Right lobe of liver (tissue), 6 donors: ENCODE measurements at regions not wholly inside any gene's neighbourhood (a gene's known extent, or its start where the extent isn't known, plus 50 kb on each side); places are given as distances from the start of the nearest gene placed in this dataset.

Experiments used
- ATAC-seq, 4 donors: fragments of 200-7000 bp; cut with Tn5 transposase; one replicate each; pipeline ENCODE4 v1.9.1; 2020; ENCODE audit warnings: mild to moderate bottlenecking in 4 of 4, moderate library complexity in 4 of 4
- DNase-seq, 3 donors: peaks; one replicate each; pipeline ENCODE4 v3.0.0-alpha.2; 2020
- H3K27ac ChIP-seq, 3 donors: fragments of 200-600 bp; one replicate each; pipeline ENCODE4 v1.8.0; 2022
- H3K27me3 ChIP-seq, 2 donors: fragments of 200-600 bp; one replicate each; pipeline ENCODE4 v1.8.0; 2022
- H3K36me3 ChIP-seq, 4 donors: fragments of 200-600 bp; sonication (generic) in 1 of 4; one replicate each; pipeline versions ENCODE4 v1.5.1 to v1.8.0; 2017 to 2022; ENCODE audit warnings: control low read depth in 1 of 4
- H3K4me1 ChIP-seq, 4 donors: fragments of 200-600 bp; sonication (generic) in 1 of 4; one replicate each; pipeline versions ENCODE4 v1.5.1 to v1.8.0; 2017 to 2022; ENCODE audit warnings: control low read depth in 1 of 4
- H3K4me3 ChIP-seq, 3 donors: fragments of 200-600 bp; one replicate each; pipeline ENCODE4 v1.8.0; 2022
- H3K9me3 ChIP-seq, 4 donors: fragments of 200-600 bp; sonication (generic) in 1 of 4; one replicate each; pipeline versions ENCODE4 v1.5.1 to v1.8.0; 2017 to 2022; ENCODE audit warnings: control low read depth in 1 of 4
- POLR2A ChIP-seq: fragments of 450-650 bp; IDR thresholded peaks from one replicate; pipeline ENCODE4 v1.6.1; 2017; ENCODE audit warnings: antibody characterized with exemption, mild to moderate bottlenecking
- WGBS: methylation state at CpG from one replicate; pipeline ENCODE4 v1.1.6; 2018; ENCODE audit warnings: low coverage, low lambda C conversion rate; ENCODE audit not compliant: insufficient coverage; ENCODE audit errors: missing lambda C conversion rate; 5-methylcytosine and 5-hydroxymethylcytosine counted together
- intact Hi-C, 2 donors: fragments of 100-400 bp; cut with DNase I; formaldehyde crosslinking; loops; one replicate each; pipeline versions ENCODE4 v1.11.2 to v1.14.1; 2022
- TF ChIP-seq, protein P1 (sequence below), 4 donors: fragments of 200-600 bp in 3 of 4; fragments of 450-650 bp in 1 of 4; IDR thresholded peaks; one replicate each; pipeline versions ENCODE4 v1.5.1 to v1.8.0; 2016 to 2022; ENCODE audit warnings: antibody characterized with exemption in 4 of 4, mild to moderate bottlenecking in 2 of 4
- donor health status: DM: no; HTN: yes; CAD: no.
- donor health status: DM: no; HTN: no; CAD: no.
- donor health status: DM: no; HTN: no; CAD: no.
- donor health status: DM: no; HTN: yes; CAD: no.
- donor health status: DM: no; HTN: yes; CAD: no.

DNA sequence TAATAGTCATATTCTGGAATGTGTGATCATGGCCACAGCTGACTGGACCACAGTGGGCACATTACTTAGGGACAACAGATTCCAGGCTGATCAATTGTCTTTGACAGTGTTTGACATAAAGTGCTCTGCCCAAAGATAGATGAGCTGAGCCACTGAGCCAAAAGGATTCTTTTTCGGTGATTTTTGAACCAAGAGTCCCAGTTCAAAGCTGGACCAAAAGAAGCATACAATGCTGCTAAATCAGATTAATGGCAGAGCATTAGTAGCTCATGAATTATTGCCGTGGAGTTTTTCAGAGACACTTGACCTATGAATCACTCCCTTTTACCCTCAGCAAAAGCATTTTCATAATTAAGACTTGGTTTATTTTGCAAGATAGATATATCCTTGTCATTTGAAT lies 160.6 kb downstream of the IZUMO3 start:
- no peaks in the 10 kb centered on the region for H3K36me3 ChIP-seq
- no peak for ATAC-seq
- H3K4me3 ChIP-seq, result no peak overlapping the region
- H3K9me3 ChIP-seq, result no peaks in the 10 kb centered on the region
- no peak for TF ChIP-seq POLR2A
- H3K27me3 ChIP-seq, result no peaks in the 10 kb centered on the region
- no peak for DNase-seq
- intact Hi-C loops, result no loop called here
- 23% methylated on average over 2 of the region's 2 CpGs for whole genome bisulfite sequencing
- H3K4me1 ChIP-seq, result no peaks in the 10 kb centered on the region
- no peak overlapping the region for H3K27ac ChIP-seq

- Histone ChIP-seq H3K27ac (no peak overlapping the region), H3K36me3 (no peaks in the 10 kb centered on the region), H3K27me3 (no peaks in the 10 kb centered on the region), H3K9me3 (no peaks in the 10 kb centered on the region), H3K4me1 (no peaks in the 10 kb centered on the region), H3K4me3 (no peak overlapping the region)
- intact Hi-C loops, result no loop called here
- no peak for ATAC-seq
- TF ChIP-seq POLR2A, result no peak
- no peak for DNase-seq
- WGBS, result 51% methylated on average over 3 of the region's 3 CpGs
Observed at GRCh38 chr9:24382566-24382965, 163.1 kb downstream of the IZUMO3 start.

DNA sequence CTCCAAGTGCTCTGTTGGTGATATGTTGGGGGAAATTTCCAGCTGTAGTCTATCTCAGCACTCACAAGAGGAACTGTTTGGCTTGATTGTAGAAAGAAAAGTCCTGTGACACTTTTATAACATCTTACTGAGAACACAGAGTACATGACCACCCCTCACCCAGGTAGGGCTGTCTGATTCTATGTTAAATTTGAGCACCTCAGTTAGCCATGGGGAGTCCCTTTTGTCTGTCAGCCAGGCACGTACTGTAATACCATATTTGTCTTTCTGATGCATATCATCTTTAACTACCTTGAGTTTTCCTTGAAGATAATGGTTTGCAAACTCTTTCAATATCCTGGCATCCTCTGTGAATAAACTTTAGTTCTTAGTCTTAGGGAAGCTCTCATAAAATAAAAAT lies 164.5 kb downstream of the IZUMO3 start:
- no peaks in the 10 kb centered on the region for H3K9me3 ChIP-seq
- no peak overlapping the region for H3K27ac ChIP-seq
- intact Hi-C loops, result no loop called here
- H3K27me3 ChIP-seq, result no peaks in the 10 kb centered on the region
- TF ChIP-seq, protein P1, sequence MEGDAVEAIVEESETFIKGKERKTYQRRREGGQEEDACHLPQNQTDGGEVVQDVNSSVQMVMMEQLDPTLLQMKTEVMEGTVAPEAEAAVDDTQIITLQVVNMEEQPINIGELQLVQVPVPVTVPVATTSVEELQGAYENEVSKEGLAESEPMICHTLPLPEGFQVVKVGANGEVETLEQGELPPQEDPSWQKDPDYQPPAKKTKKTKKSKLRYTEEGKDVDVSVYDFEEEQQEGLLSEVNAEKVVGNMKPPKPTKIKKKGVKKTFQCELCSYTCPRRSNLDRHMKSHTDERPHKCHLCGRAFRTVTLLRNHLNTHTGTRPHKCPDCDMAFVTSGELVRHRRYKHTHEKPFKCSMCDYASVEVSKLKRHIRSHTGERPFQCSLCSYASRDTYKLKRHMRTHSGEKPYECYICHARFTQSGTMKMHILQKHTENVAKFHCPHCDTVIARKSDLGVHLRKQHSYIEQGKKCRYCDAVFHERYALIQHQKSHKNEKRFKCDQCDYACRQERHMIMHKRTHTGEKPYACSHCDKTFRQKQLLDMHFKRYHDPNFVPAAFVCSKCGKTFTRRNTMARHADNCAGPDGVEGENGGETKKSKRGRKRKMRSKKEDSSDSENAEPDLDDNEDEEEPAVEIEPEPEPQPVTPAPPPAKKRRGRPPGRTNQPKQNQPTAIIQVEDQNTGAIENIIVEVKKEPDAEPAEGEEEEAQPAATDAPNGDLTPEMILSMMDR (IDR thresholded peaks at IDR 0.05), result no peak
- no peak for TF ChIP-seq POLR2A
- H3K4me1 ChIP-seq, result no peaks in the 10 kb centered on the region
- DNase-seq (no peak), ATAC-seq (no peak)
- no peaks in the 10 kb centered on the region for H3K36me3 ChIP-seq
- H3K4me3 ChIP-seq, result no peak overlapping the region
- 31% methylated on average over 1 of the region's 1 CpG for WGBS

- DNase-seq (no peak), ATAC-seq (no peak)
- TF ChIP-seq POLR2A, result no peak
- TF ChIP-seq, protein P1 (IDR thresholded peaks at IDR 0.05), result no peak
Observed at GRCh38 chr9:24359046-24359445, 186.7 kb downstream of the IZUMO3 start.

GRCh38 chr9:24351973-24352372 lies 193.7 kb downstream of the IZUMO3 start:
- Histone ChIP-seq H3K27ac (no peak overlapping the region), H3K4me1 (no peaks in the 10 kb centered on the region), H3K4me3 (no peak overlapping the region), H3K9me3 (no peaks in the 10 kb centered on the region), H3K36me3 (no peaks in the 10 kb centered on the region), H3K27me3 (no peaks in the 10 kb centered on the region)
- DNase-seq (no peak), ATAC-seq (no peak)
- no peak for TF ChIP-seq POLR2A
- TF ChIP-seq, protein P1 (IDR thresholded peaks at IDR 0.05), result no peak
- intact Hi-C loops, result no loop called here

More at GRCh38 chr9:24359046-24359445, 186.7 kb downstream of the IZUMO3 start:
- intact Hi-C loops, result no loop called here
- H3K27ac ChIP-seq, result no peak overlapping the region
- no peaks in the 10 kb centered on the region for H3K27me3 ChIP-seq
- H3K36me3 ChIP-seq, result no peaks in the 10 kb centered on the region
- H3K4me3 ChIP-seq, result no peak overlapping the region
- H3K4me1 ChIP-seq, result no peaks in the 10 kb centered on the region
- no peaks in the 10 kb centered on the region for H3K9me3 ChIP-seq
- WGBS, result 65% methylated on average over 5 of the region's 5 CpGs

DNA sequence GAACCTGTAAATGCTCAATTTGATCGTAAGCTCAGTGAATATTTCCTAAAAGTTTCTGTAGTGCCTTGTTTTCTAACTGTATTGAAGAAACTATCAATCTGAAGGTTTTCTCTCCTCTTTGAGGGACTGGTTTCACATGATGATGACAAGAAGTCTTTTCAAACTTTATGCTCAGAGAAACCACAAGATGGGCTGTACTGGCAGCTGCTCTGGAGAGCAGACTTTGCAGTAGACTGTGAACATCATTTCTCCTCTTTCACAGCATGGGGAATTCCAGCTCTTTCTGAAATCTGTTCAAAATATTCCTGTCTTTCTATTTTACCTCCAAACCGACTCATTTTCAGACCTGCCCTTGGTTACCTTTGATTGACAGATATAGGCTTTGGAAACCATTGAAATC lies 194.4 kb downstream of the IZUMO3 start:
- WGBS, result 26% methylated on average over 2 of the region's 2 CpGs
- H3K27ac ChIP-seq, result no peak overlapping the region
- H3K9me3 ChIP-seq, result no peaks in the 10 kb centered on the region
- no peak for ATAC-seq
- intact Hi-C loops, result no loop called here
- no peaks in the 10 kb centered on the region for H3K36me3 ChIP-seq
- TF ChIP-seq, protein P1 (IDR thresholded peaks at IDR 0.05), result no peak
- no peak overlapping the region for H3K4me3 ChIP-seq
- H3K27me3 ChIP-seq, result no peaks in the 10 kb centered on the region
- no peaks in the 10 kb centered on the region for H3K4me1 ChIP-seq
- DNase-seq, result no peak
